GM10248 (cell line): ENCODE measurements at regions not wholly inside any gene's neighbourhood (a gene's known extent, or its start where the extent isn't known, plus 50 kb on each side); places are given as distances from the start of the nearest gene placed in this dataset.

Experiments used
- CTCF ChIA-PET: fragments of 300-600 bp; sonication (Branson Sonifier 250); formaldehyde crosslinking; extraction: SDS; loops from one replicate; lab custom pipeline; 2021; ENCODE audit warnings: antibody characterized with exemption; lab: Yijun Ruan, JAX
- POLR2A ChIA-PET: fragments of 350-650 bp; sonication (Branson Sonifier 250); formaldehyde crosslinking; extraction: SDS; loops from one replicate; lab custom pipeline; 2020; ENCODE audit warnings: antibody characterized with exemption; lab: Yijun Ruan, JAX
- DNase-seq: peaks from one replicate; pipeline ENCODE4 v3.0.0; 2012; ENCODE audit errors: extremely low spot score
- TF ChIP-seq, protein P1 (sequence below): IDR thresholded peaks from 2 replicates; pipeline ENCODE4 v1.5.1; 2012; ENCODE audit warnings: mild to moderate bottlenecking, low read depth; ENCODE audit errors: extremely low read depth, missing control alignments, control extremely low read depth

DNA sequence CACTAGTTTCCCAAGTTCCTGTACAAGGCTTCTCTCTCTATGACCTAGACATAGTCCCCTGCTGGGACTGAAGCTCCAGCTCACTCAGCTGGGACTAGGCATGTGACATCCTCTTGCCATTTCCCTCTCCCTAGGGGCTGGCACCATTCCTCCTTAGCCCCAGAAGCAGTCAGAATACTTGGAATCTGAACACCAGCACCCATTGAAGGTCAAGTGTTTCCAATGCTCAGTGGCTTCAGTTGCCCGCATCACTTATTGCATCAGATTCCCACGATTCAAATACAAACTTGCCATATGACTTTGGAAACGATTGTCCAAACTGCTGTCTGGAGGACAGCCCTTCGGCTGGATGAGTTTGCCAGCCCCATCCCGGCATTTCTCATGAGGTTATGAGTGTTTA, 65.5 kb upstream of the HOPX start:
- no peak for DNase-seq
- TF ChIP-seq, protein P1, sequence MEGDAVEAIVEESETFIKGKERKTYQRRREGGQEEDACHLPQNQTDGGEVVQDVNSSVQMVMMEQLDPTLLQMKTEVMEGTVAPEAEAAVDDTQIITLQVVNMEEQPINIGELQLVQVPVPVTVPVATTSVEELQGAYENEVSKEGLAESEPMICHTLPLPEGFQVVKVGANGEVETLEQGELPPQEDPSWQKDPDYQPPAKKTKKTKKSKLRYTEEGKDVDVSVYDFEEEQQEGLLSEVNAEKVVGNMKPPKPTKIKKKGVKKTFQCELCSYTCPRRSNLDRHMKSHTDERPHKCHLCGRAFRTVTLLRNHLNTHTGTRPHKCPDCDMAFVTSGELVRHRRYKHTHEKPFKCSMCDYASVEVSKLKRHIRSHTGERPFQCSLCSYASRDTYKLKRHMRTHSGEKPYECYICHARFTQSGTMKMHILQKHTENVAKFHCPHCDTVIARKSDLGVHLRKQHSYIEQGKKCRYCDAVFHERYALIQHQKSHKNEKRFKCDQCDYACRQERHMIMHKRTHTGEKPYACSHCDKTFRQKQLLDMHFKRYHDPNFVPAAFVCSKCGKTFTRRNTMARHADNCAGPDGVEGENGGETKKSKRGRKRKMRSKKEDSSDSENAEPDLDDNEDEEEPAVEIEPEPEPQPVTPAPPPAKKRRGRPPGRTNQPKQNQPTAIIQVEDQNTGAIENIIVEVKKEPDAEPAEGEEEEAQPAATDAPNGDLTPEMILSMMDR: no peak
- POLR2A ChIA-PET: no interaction called here
- CTCF ChIA-PET: no interaction called here

DNA sequence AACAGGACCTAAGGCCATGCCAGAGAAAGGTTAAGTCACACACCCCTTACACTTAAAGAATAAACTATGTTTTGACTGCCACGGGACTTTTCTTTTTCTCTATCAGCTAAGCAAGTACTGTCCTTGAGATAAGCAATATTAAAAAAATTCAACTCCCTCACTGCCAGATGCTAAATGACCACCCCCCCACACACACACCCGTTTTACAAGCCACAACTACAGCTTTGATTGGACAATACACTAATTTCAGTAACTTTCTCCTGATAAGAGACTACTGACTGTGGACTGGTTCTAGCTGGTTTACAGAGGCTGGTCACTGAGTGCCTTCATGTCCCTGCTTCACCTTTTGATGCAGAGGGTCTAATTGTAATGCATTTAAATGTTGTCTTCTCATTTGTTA, 63.9 kb upstream of the HOPX start:
- TF ChIP-seq, protein P1: no peak
- POLR2A ChIA-PET: no interaction called here
- CTCF ChIA-PET: interaction anchor here (1.0 kb wide), 1 partner anchor 11 kb away, joined by 3 read pairs; no protein-coding TSS in a partner anchor
- DNase-seq: no peak

DNA sequence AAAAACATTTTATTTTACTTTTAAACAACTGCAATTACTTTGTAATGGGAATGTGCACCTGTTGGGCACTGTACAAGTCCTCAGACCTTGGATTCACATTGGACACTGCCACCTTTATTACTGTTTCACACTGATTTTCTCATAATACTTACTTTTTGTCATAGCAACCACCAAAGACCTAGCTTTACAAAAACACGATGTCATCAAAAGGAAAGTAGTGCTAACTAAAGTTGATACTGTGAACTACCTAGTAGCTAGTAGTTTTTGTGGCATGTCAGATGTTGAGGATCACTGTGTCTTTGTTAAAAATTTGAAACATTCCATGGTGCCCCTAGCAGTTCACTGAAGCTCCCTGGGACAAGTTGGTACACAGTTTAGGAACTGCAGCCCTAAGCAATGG, 62.9 kb upstream of the HOPX start:
- DNase-seq: no peak
- ChIA-PET CTCF (interaction anchor here (0.8 to 1.5 kb wide), 4 partner anchors 11 to 92 kb away, joined by 3 to 5 read pairs (median 3); no protein-coding TSS in a partner anchor), POLR2A (no interaction called here)
- TF ChIP-seq, protein P1: no peak

DNA sequence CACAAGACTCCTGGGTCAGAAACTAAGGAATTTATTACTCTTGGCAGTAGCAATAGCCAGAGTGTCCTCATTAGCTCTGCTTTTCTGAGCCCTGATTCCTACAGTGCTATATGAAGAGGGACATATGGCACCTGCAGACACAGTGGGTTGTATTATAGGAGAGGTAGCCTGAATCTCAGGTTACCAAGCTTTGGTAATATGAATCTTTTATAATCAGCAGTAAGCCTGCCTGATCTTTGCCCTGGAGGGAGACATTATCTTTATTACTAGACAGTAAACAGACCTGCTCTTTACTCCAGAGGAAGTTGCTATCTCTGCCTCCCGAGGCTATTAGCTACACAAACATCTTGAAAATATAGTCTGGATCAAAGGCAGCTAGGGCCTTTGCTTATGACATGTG, 62.5 kb upstream of the HOPX start:
- CTCF ChIA-PET: interaction anchor here (0.8 to 1.5 kb wide), 5 partner anchors 12 to 93 kb away, joined by 3 to 5 read pairs (median 3); no protein-coding TSS in a partner anchor
- POLR2A ChIA-PET: no interaction called here
- TF ChIP-seq, protein P1: no peak
- DNase-seq: no peak

DNA sequence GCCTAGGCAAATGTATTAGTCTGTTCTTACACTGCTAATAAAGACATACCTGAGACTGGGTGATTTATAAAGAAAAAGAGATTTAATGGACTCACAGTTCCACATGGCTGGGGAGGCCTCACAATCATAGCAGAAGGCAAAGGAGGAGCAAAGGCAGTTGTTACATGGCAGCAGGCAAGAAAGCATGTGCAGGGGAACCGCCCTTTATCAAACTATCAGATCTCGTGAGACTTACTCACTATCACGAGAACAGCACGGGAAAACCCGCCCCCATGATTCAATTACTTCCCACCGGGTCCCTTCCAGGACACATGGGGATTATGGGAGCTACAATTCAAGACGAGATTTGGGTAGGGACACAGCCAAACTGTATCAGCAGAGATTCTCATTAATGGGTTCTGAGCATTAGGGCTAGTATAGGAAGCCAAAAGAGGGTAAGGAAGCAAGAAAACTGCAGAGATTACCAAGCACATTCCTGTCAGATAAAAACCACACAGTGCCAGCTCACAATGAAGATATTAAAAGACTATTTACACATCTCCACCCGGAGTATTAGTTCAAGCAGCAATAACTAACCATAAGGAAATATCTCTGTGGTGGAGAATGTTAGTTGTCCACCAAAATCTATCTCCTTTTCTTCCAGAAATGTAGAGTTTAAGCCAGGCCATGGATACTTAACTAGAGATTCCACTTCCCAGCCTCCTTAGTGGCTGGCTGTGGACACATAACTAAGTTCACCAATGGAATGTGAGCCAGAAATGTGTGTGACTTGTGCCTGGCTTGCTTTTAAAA, 61.2 kb upstream of the HOPX start:
- no peak for DNase-seq
- ChIA-PET CTCF (interaction anchor here (1.6 kb wide), 1 partner anchor 13 kb away, joined by 4 read pairs; no protein-coding TSS in a partner anchor), POLR2A (no interaction called here)
- TF ChIP-seq, protein P1: no peak

DNA sequence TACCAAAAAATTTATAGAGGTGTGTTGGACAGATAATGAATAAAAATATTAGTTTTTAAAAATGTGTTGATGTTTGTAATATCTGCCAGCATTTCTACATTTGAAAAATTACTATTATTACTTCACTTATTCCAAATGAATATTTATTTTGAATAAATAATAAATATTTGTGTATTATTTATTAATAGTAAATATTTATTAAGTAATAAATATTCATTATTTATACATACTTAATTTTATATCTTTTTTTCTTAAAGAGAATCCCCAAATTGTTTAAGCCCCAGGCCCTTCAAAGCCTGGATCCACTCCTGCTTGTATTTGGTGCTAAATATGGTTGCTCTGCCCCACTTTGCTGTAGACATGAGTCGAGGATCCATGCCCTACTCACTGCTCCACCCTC, 60.5 kb upstream of the HOPX start:
- no peak for DNase-seq
- ChIA-PET CTCF (interaction anchor here (1.6 kb wide), 1 partner anchor 14 kb away, joined by 4 read pairs; no protein-coding TSS in a partner anchor), POLR2A (no interaction called here)

More for the DNA sequence above, 60.5 kb upstream of the HOPX start:
- TF ChIP-seq, protein P1: no peak
